ENCODE measurements at regions not wholly inside any gene's neighbourhood (a gene's known extent, or its start where the extent isn't known, plus 50 kb on each side); places are given as distances from the start of the nearest gene placed in this dataset.

DNA sequence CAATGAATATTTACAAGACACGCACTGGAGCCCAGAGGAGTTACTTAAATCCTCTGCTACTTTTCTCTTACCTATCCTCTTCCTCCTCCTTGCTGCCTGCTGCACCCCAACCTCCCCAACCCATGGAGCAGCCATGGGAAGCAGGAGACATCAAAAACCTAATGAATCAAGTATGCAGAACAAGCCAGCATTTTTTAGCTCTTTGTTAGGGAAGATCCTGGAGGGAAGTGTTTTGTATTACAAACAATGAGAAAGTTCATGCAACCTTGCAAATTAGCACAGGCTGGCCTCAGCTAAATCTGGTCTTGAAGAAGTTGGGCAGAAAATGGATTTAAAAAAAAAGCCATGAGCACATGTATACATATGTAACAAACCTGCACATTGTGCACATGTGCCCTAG, 498.8 kb downstream of the KIF4B start:
- no peaks in the 10 kb centered on the region for H3F3A ChIP-seq (ENCODE audit: insufficient read depth, low read depth)
- POLR2A ChIA-PET (ENCODE audit: unreplicated experiment), result no interaction called here
- DNase-seq, result no peak
- H4K20me1 ChIP-seq (ENCODE audit: insufficient read depth), result no peaks in the 10 kb centered on the region
- no peaks in the 10 kb centered on the region for H3K79me2 ChIP-seq (ENCODE audit: low read depth)
- H3K27ac ChIP-seq, result no peak overlapping the region
- H3K4me2 ChIP-seq, result no peak overlapping the region
- TF ChIP-seq, protein P1, sequence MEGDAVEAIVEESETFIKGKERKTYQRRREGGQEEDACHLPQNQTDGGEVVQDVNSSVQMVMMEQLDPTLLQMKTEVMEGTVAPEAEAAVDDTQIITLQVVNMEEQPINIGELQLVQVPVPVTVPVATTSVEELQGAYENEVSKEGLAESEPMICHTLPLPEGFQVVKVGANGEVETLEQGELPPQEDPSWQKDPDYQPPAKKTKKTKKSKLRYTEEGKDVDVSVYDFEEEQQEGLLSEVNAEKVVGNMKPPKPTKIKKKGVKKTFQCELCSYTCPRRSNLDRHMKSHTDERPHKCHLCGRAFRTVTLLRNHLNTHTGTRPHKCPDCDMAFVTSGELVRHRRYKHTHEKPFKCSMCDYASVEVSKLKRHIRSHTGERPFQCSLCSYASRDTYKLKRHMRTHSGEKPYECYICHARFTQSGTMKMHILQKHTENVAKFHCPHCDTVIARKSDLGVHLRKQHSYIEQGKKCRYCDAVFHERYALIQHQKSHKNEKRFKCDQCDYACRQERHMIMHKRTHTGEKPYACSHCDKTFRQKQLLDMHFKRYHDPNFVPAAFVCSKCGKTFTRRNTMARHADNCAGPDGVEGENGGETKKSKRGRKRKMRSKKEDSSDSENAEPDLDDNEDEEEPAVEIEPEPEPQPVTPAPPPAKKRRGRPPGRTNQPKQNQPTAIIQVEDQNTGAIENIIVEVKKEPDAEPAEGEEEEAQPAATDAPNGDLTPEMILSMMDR (conservative IDR thresholded peaks at IDR 0.05), result no peak
- no peak for TF ChIP-seq EZH2 (IDR thresholded peaks at IDR 0.05; ENCODE audit: low read depth)
- H3K27me3 ChIP-seq (ENCODE audit: insufficient read depth, low read depth), result no peaks in the 10 kb centered on the region
- intact Hi-C loops (cut with micrococcal nuclease; ENCODE audit: unreplicated experiment), result no loop called here
- no peaks in the 10 kb centered on the region for H3K36me3 ChIP-seq (ENCODE audit: low read depth)
- H3K9me2 ChIP-seq (ENCODE audit: insufficient read depth), result no peaks in the 10 kb centered on the region
- H3K4me1 ChIP-seq (replicated peaks; ENCODE audit: insufficient read depth), result no peaks in the 10 kb centered on the region
- no peak overlapping the region for H2AFZ ChIP-seq
- no TSS peak for BruUV-seq (replicated peaks)
- no peaks in the 10 kb centered on the region for H3K9me3 ChIP-seq (ENCODE audit: insufficient read depth, low read depth)
- CTCF ChIA-PET, result no interaction called here
- H3K4me3 ChIP-seq, result no peak overlapping the region

DNA sequence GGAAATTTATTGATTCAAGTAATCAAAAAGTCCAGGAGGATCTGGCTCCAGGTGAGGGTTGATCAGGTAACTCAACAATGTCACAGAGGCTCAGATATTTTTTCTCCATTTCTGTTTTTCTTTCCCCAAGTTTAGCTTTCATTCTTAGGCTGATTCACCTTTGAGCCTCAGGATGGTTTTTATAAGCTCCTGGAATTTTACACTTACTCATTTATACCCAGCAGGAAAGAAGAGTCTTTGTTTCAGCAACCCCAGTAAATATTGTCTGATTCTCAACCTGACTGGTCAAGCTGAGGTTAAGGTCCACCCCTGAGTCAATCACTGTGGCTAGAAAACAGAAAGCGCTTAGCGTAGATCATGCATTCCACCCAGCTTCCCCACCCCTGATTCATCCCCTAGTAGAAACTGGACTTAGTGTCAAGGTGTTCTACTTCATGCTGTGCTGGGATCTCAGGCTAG, 500.6 kb downstream of the KIF4B start:
- no peaks in the 10 kb centered on the region for H3K27me3 ChIP-seq (ENCODE audit: insufficient read depth, low read depth)
- no peaks in the 10 kb centered on the region for H3K79me2 ChIP-seq (ENCODE audit: low read depth)
- H3K4me2 ChIP-seq, result no peak overlapping the region
- ChIA-PET POLR2A (ENCODE audit: unreplicated experiment) (no interaction called here), CTCF (no interaction called here)
- no peaks in the 10 kb centered on the region for H3F3A ChIP-seq (ENCODE audit: insufficient read depth, low read depth)
- H3K4me1 ChIP-seq (replicated peaks; ENCODE audit: insufficient read depth), result no peaks in the 10 kb centered on the region
- TF ChIP-seq EZH2 (IDR thresholded peaks at IDR 0.05; ENCODE audit: low read depth), result no peak
- TF ChIP-seq, protein P1 (conservative IDR thresholded peaks at IDR 0.05), result no peak
- no peaks in the 10 kb centered on the region for H3K9me3 ChIP-seq (ENCODE audit: insufficient read depth, low read depth)
- H3K27ac ChIP-seq, result no peak overlapping the region
- no peaks in the 10 kb centered on the region for H3K9me2 ChIP-seq (ENCODE audit: insufficient read depth)
- no peak for DNase-seq
- intact Hi-C loops (cut with micrococcal nuclease; ENCODE audit: unreplicated experiment), result no loop called here
- no peak overlapping the region for H2AFZ ChIP-seq
- BruUV-seq (replicated peaks), result no TSS peak
- H3K36me3 ChIP-seq (ENCODE audit: low read depth), result no peaks in the 10 kb centered on the region
- H4K20me1 ChIP-seq (ENCODE audit: insufficient read depth), result no peaks in the 10 kb centered on the region
- no peak overlapping the region for H3K4me3 ChIP-seq

GRCh38 chr5:155522540-155522939, 509.0 kb downstream of the KIF4B start:
- CTCF ChIA-PET, result no interaction called here
- Histone ChIP-seq H3F3A (ENCODE audit: insufficient read depth, low read depth) (no peaks in the 10 kb centered on the region), H3K79me2 (ENCODE audit: low read depth) (no peaks in the 10 kb centered on the region), H3K27me3 (ENCODE audit: insufficient read depth, low read depth) (no peaks in the 10 kb centered on the region), H3K9me2 (ENCODE audit: insufficient read depth) (no peaks in the 10 kb centered on the region), H2AFZ (no peak overlapping the region), H3K36me3 (ENCODE audit: low read depth) (no peaks in the 10 kb centered on the region), H3K9me3 (ENCODE audit: insufficient read depth, low read depth) (no peaks in the 10 kb centered on the region), H3K4me3 (no peak overlapping the region), H3K27ac (no peak overlapping the region), H4K20me1 (ENCODE audit: insufficient read depth) (no peaks in the 10 kb centered on the region), H3K4me1 (replicated peaks; ENCODE audit: insufficient read depth) (no peaks in the 10 kb centered on the region), H3K4me2 (no peak overlapping the region)
- BruUV-seq (replicated peaks), result no TSS peak
- no peak for TF ChIP-seq EZH2 (IDR thresholded peaks at IDR 0.05; ENCODE audit: low read depth)
- TF ChIP-seq, protein P1 (conservative IDR thresholded peaks at IDR 0.05), result no peak
- DNase-seq, result no peak
- intact Hi-C loops (cut with micrococcal nuclease; ENCODE audit: unreplicated experiment), result no loop called here
- POLR2A ChIA-PET (ENCODE audit: unreplicated experiment), result no interaction called here

Data from PC-9 (cell line).